Endothelial cell (in vitro differentiated cells): ENCODE measurements at regions not wholly inside any gene's neighbourhood (a gene's known extent, or its start where the extent isn't known, plus 50 kb on each side); places are given as distances from the start of the nearest gene placed in this dataset.

Source experiments
- DNase-seq: peaks from one replicate; pipeline ENCODE4 v3.0.0; 2021; ENCODE audit warnings: low spot score
- H3K27ac Mint-ChIP-seq: one replicate; pipeline ENCODE4 v1.8.0; 2021; ENCODE audit warnings: mixed read lengths, inconsistent platforms; ENCODE audit not compliant: unreplicated experiment
- H3K27me3 Mint-ChIP-seq: one replicate; pipeline ENCODE4 v1.8.0; 2021; ENCODE audit warnings: mild to moderate bottlenecking, moderate library complexity, mixed read lengths, inconsistent platforms; ENCODE audit not compliant: unreplicated experiment
- H3K36me3 Mint-ChIP-seq: one replicate; pipeline ENCODE4 v1.8.0; 2021; ENCODE audit warnings: mild to moderate bottlenecking, low read depth, mixed read lengths, inconsistent platforms; ENCODE audit not compliant: unreplicated experiment
- H3K4me1 Mint-ChIP-seq: one replicate; pipeline ENCODE4 v1.8.0; 2021; ENCODE audit warnings: mild to moderate bottlenecking, mixed read lengths, inconsistent platforms; ENCODE audit not compliant: unreplicated experiment
- H3K4me3 Mint-ChIP-seq: one replicate; pipeline ENCODE4 v1.8.0; 2021; ENCODE audit warnings: mild to moderate bottlenecking, mixed read lengths, inconsistent platforms; ENCODE audit not compliant: unreplicated experiment
- H3K9me3 Mint-ChIP-seq: one replicate; pipeline ENCODE4 v1.8.0; 2021; ENCODE audit warnings: mixed read lengths, inconsistent platforms; ENCODE audit not compliant: unreplicated experiment
- CTCF ChIP-seq: fragments of 200-600 bp; sonication (generic); IDR thresholded peaks from one replicate; pipeline ENCODE4 v1.5.0; 2021; ENCODE audit warnings: antibody characterized with exemption; ENCODE audit not compliant: unreplicated experiment

GRCh38 chr6:3939964-3940363 is 90.8 kb downstream of the FAM50B start:
- Mint-ChIP-seq H3K36me3 (no peaks in the 10 kb centered on the region), H3K9me3 (no peaks in the 10 kb centered on the region), H3K27ac (no peak overlapping the region), H3K27me3 (peaks cover 6% of the 10 kb centered on the region), H3K4me1 (no peaks in the 10 kb centered on the region), H3K4me3 (no peak overlapping the region)
- DNase-seq: no peak
- TF ChIP-seq CTCF: no peak

GRCh38 chr6:3940703-3941102 is 91.5 kb downstream of the FAM50B start:
- no peaks in the 10 kb centered on the region for H3K4me1 Mint-ChIP-seq
- no peak overlapping the region for H3K4me3 Mint-ChIP-seq
- H3K27ac Mint-ChIP-seq: no peak overlapping the region
- no peaks in the 10 kb centered on the region for H3K36me3 Mint-ChIP-seq
- no peak for DNase-seq
- H3K27me3 Mint-ChIP-seq: peaks cover 4% of the 10 kb centered on the region
- no peaks in the 10 kb centered on the region for H3K9me3 Mint-ChIP-seq
- no peak for TF ChIP-seq CTCF

DNA sequence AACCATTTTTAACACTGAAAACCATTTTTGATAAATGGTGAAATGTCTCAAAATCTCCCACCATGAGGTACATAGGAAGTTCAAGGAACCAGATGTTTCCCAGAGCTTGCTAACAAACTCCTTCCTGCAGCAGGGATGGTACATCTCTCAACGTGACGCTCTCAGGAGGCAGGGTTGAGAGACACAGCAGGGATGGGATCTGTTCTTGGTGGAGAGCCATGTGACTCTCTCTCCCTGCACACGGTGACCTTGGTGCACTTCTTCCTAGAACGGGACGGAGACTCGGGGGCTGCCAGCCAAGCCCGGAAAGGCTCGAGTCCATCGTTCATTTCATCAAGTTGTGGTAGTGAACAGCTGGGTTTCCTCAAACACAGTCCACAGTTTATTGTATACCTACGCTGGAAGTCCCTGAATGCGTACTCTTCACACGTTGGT is 94.2 kb downstream of the FAM50B start:
- peaks cover 2% of the 10 kb centered on the region for H3K27me3 Mint-ChIP-seq

GRCh38 chr6:3944246-3944645 is 95.1 kb downstream of the FAM50B start:
- H3K27me3 Mint-ChIP-seq: peaks cover 2% of the 10 kb centered on the region
- no peaks in the 10 kb centered on the region for H3K4me1 Mint-ChIP-seq
- H3K27ac Mint-ChIP-seq: no peak overlapping the region
- no peak for DNase-seq
- TF ChIP-seq CTCF: no peak
- no peaks in the 10 kb centered on the region for H3K36me3 Mint-ChIP-seq
- no peaks in the 10 kb centered on the region for H3K9me3 Mint-ChIP-seq
- H3K4me3 Mint-ChIP-seq: no peak overlapping the region

More for the DNA sequence above, 94.2 kb downstream of the FAM50B start:
- no peaks in the 10 kb centered on the region for H3K9me3 Mint-ChIP-seq
- H3K4me3 Mint-ChIP-seq: no peak overlapping the region
- no peak for DNase-seq
- H3K27ac Mint-ChIP-seq: no peak overlapping the region
- no peaks in the 10 kb centered on the region for H3K4me1 Mint-ChIP-seq
- TF ChIP-seq CTCF: no peak
- no peaks in the 10 kb centered on the region for H3K36me3 Mint-ChIP-seq

- no peaks in the 10 kb centered on the region for H3K27me3 Mint-ChIP-seq
Observed at GRCh38 chr6:3946778-3947177, 97.6 kb downstream of the FAM50B start.

More at GRCh38 chr6:3946778-3947177, 97.6 kb downstream of the FAM50B start:
- no peak for DNase-seq
- H3K27ac Mint-ChIP-seq: no peak overlapping the region
- no peaks in the 10 kb centered on the region for H3K36me3 Mint-ChIP-seq
- no peak overlapping the region for H3K4me3 Mint-ChIP-seq
- TF ChIP-seq CTCF: no peak
- H3K4me1 Mint-ChIP-seq: no peaks in the 10 kb centered on the region
- H3K9me3 Mint-ChIP-seq: no peaks in the 10 kb centered on the region
